Neural crest cell (in vitro differentiated cells): ENCODE measurements at regions not wholly inside any gene's neighbourhood (a gene's known extent, or its start where the extent isn't known, plus 50 kb on each side); places are given as distances from the start of the nearest gene placed in this dataset.
A peak's percentile ranks its signal among the peaks of the same experiment; 100 is the strongest.

Experiments used
- DNase-seq: peaks from one replicate; pipeline ENCODE4 v3.0.0; 2021; ENCODE audit warnings: low read depth, mixed read lengths, low spot score
- H3K27ac Mint-ChIP-seq: one replicate; pipeline ENCODE4 v1.8.0; 2021; ENCODE audit warnings: mild to moderate bottlenecking, mixed read lengths; ENCODE audit not compliant: unreplicated experiment
- H3K27me3 Mint-ChIP-seq: 2 replicates; pipeline ENCODE4 v1.8.0; 2021; ENCODE audit warnings: low read depth, mild to moderate bottlenecking, mixed read lengths
- H3K36me3 Mint-ChIP-seq: 2 replicates; pipeline ENCODE4 v1.8.0; 2021; ENCODE audit warnings: low read depth, mild to moderate bottlenecking, mixed read lengths
- H3K4me1 Mint-ChIP-seq: 2 replicates; pipeline ENCODE4 v1.8.0; 2021; ENCODE audit warnings: mixed read lengths
- H3K4me3 Mint-ChIP-seq: one replicate; pipeline ENCODE4 v1.8.0; 2021; ENCODE audit warnings: mild to moderate bottlenecking, mixed read lengths
- H3K9me3 Mint-ChIP-seq: 2 replicates; pipeline ENCODE4 v1.8.0; 2021; ENCODE audit warnings: mixed read lengths
- CTCF ChIP-seq: fragments of 200-600 bp; sonication (generic); conservative IDR thresholded peaks from 2 replicates; pipeline ENCODE4 v1.5.0; 2021; ENCODE audit warnings: antibody characterized with exemption, mild to moderate bottlenecking

DNA sequence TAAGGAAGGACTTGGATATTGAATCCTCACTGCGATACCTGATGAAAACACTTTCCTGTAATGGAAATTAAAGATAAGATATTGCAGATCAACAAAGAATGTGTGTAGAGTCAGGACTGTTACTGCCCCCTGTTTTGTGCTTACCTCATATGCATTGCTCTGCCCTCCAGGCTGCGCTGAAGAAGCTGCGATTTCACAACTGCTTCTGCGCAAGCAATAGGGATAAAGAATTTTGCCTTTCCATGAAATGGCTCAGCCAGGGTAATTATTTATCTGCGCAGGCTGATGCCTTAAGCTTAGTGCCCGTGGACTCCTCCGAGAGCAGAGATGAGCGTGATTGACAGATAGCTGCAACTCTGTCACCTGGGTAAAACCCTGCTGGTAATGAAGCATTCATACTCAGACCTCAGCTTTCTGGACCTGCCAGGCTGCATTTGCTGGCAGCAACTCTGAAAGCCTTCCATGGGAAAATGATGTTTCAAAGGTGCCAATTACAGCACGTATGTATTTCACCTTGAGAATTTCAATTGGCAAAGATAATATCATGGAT is 370.6 kb downstream of the SAMD5 start:
- no peak for TF ChIP-seq CTCF
- Mint-ChIP-seq H3K36me3 (no peaks in the 10 kb centered on the region), H3K27ac (no peak overlapping the region), H3K9me3 (no peaks in the 10 kb centered on the region), H3K27me3 (no peaks in the 10 kb centered on the region), H3K4me3 (no peak overlapping the region), H3K4me1 (peaks cover 20% of the 10 kb centered on the region)
- no peak for DNase-seq

- Mint-ChIP-seq H3K4me3 (no peak overlapping the region), H3K36me3 (no peaks in the 10 kb centered on the region), H3K27ac (peak overlapping the region; percentile 29), H3K27me3 (no peaks in the 10 kb centered on the region), H3K4me1 (peaks cover 20% of the 10 kb centered on the region), H3K9me3 (no peaks in the 10 kb centered on the region)
- no peak for TF ChIP-seq CTCF
- DNase-seq = no peak
These were observed 372.9 kb downstream of the SAMD5 start for GRCh38 chr6:147881432-147881831.

DNA sequence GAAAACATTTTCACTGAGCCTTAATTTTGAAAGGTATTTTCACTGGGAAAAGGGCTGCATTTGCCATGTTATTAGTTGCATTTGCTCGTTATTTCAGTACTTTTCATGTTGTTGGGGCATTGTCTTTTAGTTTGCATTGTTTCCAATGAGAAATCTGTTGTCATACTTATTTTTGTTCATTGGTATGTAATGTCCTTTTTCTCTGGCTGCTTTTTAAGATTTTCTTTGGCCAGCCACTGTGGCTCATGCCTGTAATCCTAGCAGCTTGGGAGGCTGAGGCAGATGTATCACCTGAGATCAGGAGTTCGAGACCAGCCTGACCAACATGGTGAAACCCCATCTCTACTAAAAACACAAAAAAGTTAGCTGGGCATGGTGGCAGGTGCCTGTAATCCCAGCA is 379.9 kb downstream of the SAMD5 start:
- H3K36me3 Mint-ChIP-seq = no peaks in the 10 kb centered on the region
- DNase-seq = no peak
- no peaks in the 10 kb centered on the region for H3K27me3 Mint-ChIP-seq
- no peaks in the 10 kb centered on the region for H3K4me1 Mint-ChIP-seq
- H3K9me3 Mint-ChIP-seq = peaks cover 6% of the 10 kb centered on the region
- no peak overlapping the region for H3K27ac Mint-ChIP-seq
- no peak overlapping the region for H3K4me3 Mint-ChIP-seq
- no peak for TF ChIP-seq CTCF

DNA sequence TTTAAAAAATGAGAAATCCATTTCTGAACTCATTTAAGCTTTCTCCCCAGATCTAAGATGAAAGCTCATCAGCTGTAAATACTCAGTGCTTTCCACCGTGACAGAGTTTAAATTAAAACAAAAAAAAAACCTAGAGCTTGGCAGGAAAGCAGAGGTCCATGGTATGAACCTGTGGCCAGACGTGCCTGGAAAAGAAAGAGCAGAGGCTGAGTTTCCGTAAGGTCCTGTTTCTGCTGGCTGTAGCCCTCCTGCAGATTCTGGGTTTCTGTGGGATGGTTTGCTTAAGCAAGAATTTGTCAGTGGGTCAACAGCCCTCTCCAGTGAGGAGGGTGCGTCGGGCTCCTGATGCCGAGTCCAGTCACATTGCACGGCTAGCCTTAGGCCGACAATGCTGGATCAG is 383.2 kb downstream of the SAMD5 start:
- TF ChIP-seq CTCF = no peak
- no peak overlapping the region for H3K4me3 Mint-ChIP-seq
- H3K9me3 Mint-ChIP-seq = peaks cover 6% of the 10 kb centered on the region
- H3K27ac Mint-ChIP-seq = no peak overlapping the region
- H3K4me1 Mint-ChIP-seq = no peaks in the 10 kb centered on the region
- no peak for DNase-seq
- no peaks in the 10 kb centered on the region for H3K27me3 Mint-ChIP-seq
- no peaks in the 10 kb centered on the region for H3K36me3 Mint-ChIP-seq

GRCh38 chr6:147892476-147892875 is 384.0 kb downstream of the SAMD5 start:
- no peaks in the 10 kb centered on the region for H3K27me3 Mint-ChIP-seq
- no peaks in the 10 kb centered on the region for H3K36me3 Mint-ChIP-seq
- no peak for TF ChIP-seq CTCF
- H3K4me3 Mint-ChIP-seq = no peak overlapping the region
- peaks cover 3% of the 10 kb centered on the region for H3K9me3 Mint-ChIP-seq
- DNase-seq = no peak
- no peaks in the 10 kb centered on the region for H3K4me1 Mint-ChIP-seq
- H3K27ac Mint-ChIP-seq = no peak overlapping the region

DNA sequence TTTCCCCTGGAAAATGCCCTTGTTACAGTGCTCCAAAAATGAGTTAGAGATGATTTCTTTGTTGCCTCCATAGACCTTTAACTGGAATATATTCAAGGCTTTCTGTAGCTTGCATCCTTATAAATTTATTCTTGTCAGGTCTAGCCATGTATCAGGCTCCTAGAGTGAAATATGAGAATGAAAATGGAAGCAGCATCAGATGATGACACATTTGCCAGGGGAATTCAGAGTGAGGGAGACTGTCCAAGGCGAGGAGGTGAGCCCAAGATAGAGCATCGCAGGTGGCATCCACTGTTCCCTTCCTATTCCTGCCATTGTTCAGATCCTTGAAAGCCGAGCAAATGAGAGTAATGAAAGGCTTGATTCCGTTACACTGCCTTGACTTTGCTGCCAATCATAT is 386.8 kb downstream of the SAMD5 start:
- no peaks in the 10 kb centered on the region for H3K36me3 Mint-ChIP-seq
- TF ChIP-seq CTCF = no peak
- no peak overlapping the region for H3K4me3 Mint-ChIP-seq
- DNase-seq = no peak
- no peaks in the 10 kb centered on the region for H3K4me1 Mint-ChIP-seq
- no peaks in the 10 kb centered on the region for H3K27me3 Mint-ChIP-seq
- H3K27ac Mint-ChIP-seq = no peak overlapping the region
- no peaks in the 10 kb centered on the region for H3K9me3 Mint-ChIP-seq
